Hematopoietic multipotent progenitor cell treated with erythropoietin and hydrocortisone succinate and interleukin-3 and kit ligand, for 8 days (in vitro differentiated cells): ENCODE measurements at regions not wholly inside any gene's neighbourhood (a gene's known extent, or its start where the extent isn't known, plus 50 kb on each side); places are given as distances from the start of the nearest gene placed in this dataset.

ENCODE experiments used
- DNase-seq: peaks from one replicate; pipeline ENCODE4 v3.0.0-alpha.2; 2015

DNA sequence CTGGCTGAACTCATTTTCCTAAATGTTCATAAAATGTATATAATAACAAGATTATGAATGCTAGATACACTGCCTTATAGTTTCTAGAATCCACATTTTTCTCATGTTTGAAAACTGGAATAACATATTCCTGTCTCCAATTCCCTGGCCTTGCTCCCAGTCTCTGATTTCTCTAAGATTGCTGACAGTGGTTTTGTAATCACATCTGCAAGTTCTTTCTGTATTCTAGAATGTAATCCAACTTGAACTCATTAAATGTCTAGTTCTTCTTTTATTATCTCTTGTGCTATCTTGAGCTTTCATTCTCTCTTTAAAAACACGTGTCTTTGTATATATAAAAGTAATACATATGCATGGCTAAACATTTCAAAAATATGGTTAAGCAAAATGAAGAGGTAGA is 215.2 kb upstream of the ADAMTS9 start:
- DNase-seq = no peak

DNA sequence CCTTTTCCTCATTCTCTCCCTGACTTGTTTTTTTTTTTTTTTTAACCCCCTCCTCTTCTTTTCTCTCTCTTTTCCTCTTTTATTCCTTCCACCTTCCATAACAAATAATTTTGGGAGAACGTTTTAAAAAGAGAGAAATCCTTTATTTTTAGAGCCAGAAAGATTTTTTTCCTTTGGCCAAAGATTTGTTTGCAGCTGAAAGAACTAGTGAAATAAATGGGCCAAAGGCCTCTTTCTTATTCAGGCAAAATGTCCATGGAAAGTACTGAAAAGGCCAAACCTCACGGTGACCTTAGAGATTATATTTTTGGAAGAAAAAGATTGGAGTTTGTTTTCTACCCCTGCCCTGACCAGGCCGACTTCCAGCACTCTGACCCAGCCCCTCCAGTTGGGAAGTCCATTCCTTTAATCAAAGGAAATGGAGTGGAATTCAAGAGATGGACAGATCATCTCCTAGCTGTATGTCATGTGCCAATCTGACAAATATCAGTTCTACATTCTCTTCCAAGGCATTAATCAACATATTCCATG is 214.3 kb upstream of the ADAMTS9 start:
- DNase-seq = no peak

DNA sequence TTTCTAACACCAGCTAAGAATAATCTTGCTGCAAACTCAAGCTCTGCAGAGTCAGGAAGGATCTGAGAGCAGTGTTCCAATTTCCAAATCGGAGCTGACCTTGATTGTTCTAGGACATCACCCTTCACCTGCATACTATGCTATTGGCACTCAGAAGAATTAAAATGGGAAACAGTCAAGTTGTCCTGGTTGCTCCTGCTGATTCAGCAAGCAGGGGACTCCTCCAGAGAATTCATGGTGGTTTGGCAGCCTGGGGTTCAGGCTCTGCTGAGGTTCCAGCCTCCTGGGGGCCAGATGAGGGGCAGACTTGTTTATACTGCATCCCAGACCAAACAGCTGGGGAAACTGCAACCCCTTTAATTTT is 213.7 kb upstream of the ADAMTS9 start:
- no peak for DNase-seq

DNA sequence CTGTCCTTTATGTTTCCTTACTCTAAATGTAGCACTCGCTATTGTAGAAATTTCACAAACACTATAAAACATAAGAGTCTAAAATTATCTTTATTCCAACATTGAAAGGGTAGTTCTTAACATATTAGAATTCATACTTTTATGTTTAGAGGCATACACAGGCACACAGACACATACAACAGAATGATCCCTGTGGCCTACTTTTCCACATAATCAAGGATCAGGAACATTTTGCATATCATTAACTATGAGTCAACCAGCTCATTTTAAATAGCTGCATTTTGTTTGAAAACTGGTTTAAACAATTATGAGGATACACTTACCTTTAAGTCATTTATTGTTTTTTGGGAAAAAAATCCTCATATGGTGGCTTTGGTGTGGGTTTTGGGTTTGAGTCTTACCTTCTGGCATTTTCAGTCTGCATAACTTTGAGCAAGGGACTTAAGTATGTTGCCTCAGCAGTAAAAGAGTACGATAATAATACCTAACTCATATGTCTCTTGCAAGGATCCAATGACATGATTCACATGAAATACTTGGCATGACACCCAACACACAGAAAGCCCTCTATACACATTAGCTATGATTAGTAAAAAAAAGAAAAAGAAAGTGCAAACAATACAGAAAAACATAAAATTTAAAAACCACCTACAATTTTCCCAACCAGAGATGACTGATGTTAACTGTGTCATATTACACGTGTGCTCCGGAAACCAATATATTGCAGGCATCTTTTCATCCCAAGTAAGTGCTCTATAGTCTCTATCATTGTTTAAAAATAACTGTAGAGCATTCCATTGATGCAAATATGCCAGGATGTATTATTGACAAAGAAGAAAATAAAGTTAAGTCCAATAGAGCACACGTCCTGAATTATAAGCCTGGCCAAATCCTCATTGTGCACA is 213.1 kb upstream of the ADAMTS9 start:
- no peak for DNase-seq

DNA sequence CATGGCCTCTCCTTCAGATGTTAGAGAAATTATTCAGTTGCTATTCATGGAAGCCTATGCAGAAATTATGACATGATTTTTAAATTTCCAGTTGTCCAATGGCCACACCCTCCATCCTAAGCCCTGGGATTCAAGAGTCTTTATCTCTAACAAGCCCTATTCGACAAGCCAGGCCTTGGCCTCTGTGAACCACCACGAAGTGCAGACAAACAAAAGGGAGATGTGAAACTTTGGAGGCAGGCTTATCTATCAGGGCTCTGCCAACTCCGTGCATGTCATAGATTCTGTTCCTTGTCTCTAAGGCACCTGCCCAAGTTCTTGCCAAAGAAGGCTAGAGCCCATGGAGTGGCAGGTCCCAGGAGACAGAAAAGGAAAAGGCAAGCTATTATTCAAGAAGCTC is 212.4 kb upstream of the ADAMTS9 start:
- no peak for DNase-seq

DNA sequence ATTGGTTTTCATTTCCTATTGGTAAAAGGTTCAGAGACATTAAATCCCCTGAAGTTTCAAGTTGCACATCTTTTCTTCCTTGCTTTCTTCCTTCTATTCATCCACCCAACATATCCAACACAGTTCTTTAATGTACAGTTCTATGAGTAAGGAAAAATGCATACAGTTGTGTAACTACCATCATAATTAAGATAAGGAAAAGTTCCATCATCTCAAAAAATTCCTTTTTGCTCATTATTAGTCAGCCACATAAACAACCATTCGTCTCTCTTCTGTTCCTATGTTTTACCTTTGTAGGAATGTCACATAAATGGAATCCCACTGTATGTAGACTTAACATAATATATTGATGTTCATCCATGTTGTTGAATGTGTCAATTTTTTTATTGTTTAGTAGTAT is 211.1 kb upstream of the ADAMTS9 start:
- DNase-seq = no peak

DNA sequence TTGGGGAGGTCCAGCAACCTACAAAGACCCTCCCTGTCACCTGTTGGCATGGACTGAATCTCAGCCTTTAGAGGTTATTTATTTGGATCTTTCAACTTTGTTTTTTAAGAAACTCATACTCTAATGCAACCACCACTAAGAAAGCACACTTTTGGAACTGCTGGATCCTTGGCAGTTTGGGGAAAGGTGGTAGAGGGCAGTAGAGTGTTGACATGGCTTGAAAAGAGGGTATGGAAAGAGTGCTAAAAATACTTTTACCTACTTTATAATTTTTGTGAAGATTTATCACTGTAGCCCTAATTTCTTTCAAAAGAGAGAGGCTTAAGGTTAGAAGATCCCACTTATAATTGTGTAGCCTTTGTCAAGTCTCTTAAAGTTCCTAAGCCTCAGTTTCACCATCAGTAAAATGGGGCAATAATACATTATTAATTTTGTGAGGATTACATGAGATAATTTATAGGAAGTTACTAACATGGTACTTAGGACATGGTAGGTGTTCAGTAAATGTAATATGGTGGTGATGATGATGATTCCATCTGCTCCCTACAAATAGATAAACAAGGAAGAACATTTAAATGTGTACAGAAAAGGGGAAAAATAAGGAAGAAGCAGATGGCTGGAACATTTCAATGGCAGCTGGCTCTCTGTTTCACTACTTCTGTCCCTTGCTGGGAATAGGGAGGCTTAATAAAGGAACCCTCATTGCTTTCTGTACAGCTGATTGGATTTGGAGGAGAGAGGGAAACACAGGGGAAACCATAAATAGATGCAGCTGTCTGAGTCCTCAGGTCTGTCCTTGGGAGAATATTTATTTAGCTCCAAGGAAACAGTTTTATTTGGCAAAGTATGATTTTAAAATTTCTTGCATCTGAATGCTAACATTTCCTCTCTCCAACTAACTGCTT is 208.4 kb upstream of the ADAMTS9 start:
- no peak for DNase-seq

DNA sequence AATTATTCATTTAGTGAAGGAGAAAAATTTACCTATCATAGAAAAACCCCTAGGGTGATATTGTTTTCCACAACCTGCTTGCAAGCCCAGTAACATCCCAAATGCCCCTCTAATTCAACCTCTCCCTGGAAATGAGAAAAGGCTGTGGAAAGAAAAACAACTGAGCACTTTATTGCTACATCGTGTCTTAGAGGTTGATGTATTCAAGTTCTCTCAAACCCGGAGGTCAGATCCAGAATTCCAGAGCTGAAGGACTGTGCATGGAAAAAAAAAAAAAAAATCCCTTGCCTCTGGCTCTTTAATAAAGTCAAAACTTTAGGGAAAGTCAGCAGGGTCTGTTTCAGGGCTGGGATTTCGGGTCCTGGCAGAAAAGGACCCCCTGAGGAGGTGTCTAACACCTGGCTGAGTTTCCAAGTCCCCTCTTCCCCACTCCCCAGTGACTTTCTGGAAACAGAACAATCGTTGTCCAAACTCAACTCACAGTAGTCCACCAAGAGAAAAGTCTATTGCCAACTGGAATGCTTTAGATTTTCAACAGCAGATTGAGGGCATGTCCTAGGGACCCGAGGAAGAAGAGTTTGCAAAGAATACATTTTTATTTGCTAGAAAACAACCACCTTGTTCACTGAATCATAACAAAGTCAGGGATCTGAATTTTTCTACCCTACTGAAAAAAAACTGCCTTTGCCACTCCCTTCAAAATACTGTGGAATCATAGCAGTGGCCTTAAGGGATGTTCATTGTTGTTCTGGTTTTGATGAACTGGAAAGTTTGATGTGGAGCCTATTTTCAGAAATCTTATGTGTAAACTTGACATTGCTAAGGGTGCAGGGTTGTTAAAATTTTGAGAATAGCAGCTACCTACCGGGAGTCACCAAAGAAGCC is 207.5 kb upstream of the ADAMTS9 start:
- no peak for DNase-seq

DNA sequence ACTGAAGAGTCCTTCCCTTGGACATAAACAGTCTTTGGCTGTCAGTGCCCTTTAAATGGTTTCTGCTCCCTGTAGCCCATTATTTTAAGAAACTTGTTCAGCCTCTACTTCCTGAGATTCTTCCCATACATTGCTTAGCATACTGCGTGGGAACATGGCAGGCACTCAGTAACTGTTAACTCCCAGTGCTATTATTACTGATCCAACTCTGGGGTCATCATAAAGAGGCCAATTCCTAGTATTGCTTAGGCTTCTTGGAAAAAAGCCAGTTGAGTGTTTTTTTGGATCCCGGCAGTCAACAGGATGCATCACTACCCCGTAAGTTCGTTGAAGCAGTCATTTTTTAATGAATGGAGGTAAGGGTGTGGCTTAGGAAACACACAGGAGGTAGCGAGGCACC is 206.2 kb upstream of the ADAMTS9 start:
- no peak for DNase-seq

DNA sequence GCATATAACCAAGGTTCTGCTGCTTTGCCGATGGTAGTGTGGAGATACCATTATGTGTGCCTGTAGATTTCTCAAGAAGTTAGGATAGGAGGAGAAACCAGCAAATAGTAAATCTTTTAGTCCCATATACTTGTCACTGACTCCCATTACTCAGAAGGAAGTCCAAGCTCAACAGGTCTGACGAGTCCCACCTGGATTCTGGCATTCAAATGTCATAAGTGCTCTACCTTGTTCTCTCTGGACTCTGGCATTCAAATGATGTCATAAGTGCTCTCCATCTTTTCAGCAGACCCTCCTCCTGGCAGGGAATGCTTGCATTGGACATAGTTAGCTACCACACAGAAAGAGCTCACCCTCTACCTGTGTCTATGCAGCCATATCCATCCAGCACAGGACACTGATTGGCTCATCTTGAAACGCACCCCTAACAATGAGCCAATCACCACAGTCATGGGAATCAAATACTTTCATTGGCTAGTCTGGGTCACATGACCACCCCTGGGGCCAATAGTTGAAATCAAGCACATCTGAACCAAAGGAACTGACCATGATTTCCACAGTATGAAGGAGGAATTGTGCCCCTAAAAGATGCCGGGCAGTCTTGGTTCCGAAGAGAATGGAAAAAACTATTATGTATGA is 205.0 kb upstream of the ADAMTS9 start:
- no peak for DNase-seq

DNA sequence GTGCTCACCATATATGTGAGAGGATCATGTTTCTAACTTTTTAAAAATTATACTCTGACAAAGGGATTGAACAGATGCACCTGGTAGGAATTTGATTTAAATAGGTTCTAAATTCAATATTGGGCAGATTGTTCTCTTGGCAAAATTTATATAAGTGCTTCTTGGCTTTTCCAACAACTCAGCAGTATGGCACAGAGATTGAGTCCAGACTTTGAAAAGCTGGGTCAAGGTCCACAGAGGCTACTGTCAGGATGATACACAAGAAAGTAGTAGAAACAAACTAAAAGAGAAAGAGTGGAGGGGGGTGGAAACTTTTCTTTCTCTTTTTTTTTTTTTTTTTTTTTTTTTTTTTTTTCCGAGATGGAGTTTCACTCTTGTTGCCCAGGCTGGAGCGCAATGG is 203.2 kb upstream of the ADAMTS9 start:
- no peak for DNase-seq

DNA sequence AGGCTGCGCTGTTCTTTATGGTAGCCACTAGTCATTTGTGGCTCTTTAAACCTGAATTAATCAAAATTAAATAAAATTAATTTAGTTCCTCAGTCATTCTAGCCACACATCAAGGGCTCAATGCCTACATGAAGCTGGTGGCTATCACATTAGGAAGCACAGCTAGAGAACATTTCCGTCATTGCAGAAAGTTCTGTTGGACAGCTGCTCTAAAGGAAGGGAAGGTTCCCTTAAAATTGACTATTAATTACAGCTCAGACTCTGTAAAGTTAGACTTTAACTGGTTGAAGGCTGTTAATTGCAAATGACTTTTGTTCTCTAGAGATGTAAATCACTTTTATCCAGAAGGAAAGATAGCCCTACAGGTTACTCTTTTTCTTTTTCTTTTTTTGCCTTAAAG is 202.7 kb upstream of the ADAMTS9 start:
- DNase-seq = no peak

DNA sequence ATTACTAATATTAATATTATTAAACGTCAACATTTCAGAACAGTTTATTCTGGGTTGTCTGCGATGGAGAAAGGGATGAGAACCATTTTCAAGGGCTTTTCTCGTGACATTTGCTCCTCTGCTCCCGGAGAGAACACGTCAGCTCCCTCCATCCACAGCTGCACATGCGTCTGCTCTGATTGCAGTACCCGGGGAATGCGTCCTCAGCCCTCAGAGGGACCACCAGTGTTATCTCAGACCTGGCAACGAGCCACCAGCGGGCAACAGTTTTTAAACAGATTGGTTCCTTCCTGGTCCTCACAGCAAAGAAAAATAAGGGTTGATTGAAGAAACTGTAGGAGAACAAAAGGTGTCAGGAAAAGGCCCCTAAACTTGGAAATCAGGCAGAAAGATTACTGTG is 202.2 kb upstream of the ADAMTS9 start:
- DNase-seq = no peak

DNA sequence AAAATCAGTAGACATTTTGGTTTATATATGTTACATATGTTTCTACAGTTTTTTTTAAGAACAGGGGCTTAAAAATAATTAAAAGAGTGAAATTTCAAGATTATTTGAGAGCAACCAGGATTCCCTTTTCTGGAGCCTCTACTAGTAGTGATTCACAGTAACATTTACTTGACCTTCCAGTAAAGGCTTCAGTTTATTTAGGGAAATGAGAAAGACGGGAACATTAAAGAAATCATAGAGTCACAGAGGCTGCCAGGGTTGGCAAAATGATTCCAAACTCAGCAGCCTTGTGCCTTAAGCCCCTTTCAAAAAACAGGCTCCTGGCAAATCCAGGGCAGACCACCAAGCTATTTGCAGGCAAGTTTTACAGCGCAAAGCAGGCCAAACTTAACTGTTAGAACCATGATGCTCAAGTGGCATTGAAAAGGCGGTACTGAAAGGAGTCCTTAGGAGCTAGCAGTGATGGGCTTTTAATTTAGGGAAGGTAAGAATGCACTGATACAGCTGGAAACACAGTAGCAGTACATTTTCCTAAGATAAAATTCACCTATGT is 201.1 kb upstream of the ADAMTS9 start:
- DNase-seq = no peak

DNA sequence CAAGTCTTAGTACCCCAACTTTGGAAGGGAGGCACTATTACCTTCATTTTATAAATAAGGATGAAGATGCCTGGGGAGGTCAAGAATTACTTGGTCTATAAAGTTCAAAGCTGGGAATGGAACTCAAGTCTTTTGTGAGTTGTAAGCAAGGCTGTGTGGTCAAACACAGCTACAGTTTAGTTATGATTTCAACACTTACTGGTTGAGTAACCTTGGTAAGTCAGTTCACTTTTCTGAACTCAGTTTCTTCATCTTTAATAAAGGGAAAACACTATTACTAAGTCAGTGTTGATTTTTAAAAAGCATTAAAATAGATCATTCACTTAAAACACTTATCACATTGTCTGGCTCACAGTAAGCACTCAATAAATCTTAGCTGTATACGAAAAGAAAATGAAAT is 200.4 kb upstream of the ADAMTS9 start:
- no peak for DNase-seq

DNA sequence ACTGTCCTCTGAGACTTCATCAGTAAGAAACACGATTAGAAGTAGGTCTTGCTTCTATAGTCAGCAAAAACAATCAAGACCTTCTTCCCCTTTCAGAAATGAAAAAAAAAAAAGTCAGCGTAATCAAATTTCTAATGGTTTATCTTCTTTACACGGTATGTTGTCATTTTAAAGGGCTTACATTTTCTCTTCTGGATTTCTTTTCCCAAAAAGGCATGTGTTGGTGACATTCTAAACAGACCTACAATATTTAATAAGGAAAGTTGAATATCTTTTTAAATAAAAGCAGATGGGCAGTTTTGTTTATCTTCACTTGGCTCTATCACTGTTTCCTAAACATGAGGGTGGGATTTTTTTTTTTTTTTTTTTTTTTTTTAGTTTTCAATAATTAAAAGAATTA is 197.3 kb upstream of the ADAMTS9 start:
- DNase-seq = no peak

DNA sequence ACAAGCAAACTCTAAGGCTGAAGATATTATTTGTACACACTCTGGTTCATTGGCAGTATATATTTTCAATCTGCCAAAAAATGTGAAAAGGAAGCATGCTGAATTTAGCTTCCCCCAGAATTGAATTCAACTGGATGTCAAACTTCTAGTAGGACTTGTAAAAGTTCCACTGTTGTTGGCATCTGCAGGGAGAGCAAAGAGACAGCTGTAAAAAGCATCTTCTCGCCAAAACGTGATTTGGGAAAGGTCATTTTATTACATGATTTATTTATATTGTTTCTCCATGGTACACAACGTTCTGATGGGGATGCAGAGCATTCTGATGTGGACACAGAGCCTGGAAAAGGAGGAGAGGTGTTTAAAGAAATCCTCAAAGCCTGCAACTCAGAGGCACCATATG is 196.7 kb upstream of the ADAMTS9 start:
- DNase-seq = no peak

DNA sequence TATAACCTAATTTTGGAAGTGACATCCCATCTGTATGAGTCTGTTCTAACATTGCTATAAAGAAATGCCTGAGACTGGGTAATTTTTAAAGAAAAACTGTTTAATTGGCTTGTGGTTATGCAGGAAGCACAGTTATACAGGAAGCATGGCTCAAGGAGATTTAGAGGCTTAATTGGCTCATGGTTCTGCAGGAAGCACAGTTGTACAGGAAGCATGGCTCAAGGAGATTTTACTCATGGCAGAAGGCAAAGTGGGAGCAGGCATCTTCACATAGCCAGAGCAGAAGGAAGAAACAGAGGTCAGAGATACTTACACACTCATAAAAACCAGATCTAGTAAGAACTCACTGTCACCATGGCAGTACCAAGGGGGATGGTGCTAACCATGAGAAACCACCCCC is 193.1 kb upstream of the ADAMTS9 start:
- DNase-seq = no peak

DNA sequence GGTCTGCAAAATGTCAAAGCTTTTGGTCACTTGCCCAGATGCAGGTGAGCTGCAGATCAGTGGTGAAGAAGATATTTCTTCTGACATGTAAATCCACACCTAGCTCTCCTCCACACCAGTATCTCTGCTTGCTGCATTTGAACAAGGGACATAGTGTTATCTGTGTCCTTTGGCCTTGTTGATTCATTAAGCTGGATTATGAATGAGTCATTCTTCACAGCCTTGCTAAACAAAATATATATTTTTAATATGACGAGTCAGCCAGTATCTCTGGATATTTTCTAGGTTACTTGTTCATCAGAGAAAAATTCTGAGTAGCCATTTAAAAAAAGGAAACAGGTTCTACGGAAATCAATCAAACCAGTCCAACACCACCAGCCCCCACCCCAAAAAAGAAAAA is 190.6 kb upstream of the ADAMTS9 start:
- DNase-seq = no peak

DNA sequence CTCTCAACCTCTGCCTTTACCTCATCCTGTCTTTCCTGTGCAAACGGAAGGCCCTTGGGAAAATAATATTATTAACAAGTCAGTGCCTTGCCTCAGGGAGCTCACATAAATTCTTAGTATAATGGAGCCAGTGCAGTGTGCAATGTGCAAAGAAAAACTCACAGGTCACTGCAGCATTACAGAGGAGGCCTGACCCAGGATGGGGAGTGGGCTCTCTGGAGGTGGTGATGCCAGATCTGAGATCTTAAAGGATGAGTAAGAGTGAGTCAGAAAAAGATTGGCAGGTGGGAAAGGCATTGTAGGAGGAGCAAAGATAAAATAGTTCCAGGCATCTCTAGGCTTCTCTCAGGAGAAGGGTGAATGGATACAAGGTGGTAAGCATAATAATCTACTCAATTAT is 185.6 kb upstream of the ADAMTS9 start:
- DNase-seq = no peak

DNA sequence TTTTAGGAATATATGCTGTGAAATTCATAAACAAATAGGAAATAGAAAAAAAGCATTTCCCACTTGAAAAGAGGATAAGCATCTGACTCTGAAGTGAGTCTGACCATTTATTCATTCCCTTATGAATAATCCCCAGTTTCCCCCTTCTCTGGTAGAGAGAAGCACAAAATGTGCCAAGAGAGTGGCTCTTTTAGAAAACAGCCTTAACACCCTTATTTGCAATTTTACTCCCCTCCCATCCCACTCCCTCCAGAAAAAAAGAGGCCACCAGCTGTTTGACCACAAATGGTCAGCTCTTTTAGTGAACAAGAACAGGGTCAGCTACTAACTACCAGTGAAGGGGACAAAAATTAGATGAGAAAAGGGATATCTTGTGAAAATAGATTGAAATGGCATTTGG is 184.5 kb upstream of the ADAMTS9 start:
- no peak for DNase-seq

DNA sequence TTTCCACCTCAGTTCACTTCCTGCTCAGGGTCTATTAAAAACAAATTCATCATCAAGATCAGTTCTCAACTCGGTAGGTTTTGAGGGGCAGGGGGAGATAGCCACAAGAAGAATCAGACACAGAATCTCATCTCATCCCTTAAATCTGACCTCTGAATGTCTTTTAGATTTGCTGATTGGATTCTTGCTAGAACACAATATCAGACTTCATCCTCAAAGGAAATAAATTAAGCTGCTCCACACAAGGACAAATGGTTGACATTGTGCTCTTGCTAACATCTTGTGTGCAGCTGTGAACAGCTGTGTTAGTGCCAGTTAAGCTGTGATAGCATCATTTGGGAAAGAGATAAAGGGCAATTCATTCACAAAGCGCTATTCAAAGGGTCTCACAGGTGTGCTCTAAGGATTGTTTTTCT is 184.0 kb upstream of the ADAMTS9 start:
- DNase-seq = no peak
